ENCODE measurements at regions not wholly inside any gene's neighbourhood (a gene's known extent, or its start where the extent isn't known, plus 50 kb on each side); places are given as distances from the start of the nearest gene placed in this dataset.

DNA sequence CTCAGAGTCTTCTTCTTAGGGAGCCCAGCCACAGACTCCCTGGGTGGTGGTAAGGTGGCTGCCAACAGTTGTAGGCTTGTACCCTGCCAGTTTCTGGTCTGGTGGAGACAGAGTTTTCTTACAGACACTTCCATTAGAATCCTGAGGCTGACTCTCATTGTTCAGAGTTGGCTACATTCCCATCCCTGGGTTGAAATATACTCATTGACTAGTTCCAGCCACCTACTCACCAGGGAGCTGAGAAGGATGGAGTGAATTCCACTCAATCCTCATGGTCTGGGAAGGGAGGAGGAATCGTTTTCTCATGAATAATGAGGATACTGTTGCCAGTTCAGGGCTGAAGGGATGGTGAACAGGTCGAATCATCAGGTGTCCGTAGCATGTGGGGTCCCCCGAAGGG lies 226.5 kb upstream of the PROK2 start:
- no peak overlapping the region for H3K27ac Mint-ChIP-seq

DNA sequence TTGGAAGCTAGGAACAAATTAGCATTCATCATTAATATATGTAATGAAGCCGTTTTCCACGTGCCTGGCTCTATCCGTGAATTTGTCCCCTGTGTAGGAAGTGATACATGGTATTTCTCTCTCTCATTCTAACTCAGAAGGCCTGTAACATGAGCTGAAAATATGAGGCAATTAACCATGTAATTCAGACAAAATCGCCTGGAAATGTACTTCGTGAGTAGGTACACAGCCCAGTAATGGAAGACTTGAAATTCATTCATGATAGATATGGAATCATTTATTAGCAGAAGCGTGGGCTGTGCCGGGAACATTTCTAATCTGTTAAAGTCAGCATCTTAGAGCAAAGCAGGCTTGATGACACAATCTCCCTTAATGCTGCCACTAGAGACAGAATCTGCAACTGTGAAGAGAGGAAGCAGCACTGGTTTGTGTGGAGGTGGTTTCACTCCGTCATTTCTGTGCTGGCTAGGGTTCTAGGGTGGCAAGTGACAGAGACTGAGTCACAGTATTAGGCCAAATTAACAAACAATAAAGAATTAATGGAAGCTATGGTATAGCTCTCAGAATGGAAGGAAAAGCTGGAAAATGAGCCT lies 225.0 kb upstream of the PROK2 start:
- peaks cover 13% of the 10 kb centered on the region for H3K9me3 Mint-ChIP-seq
- H3K4me1 Mint-ChIP-seq = peaks cover 6% of the 10 kb centered on the region
- no peak overlapping the region for H3K4me3 ChIP-seq
- H3K27me3 Mint-ChIP-seq (ENCODE audit: insufficient read depth, low read depth) = peaks cover 7% of the 10 kb centered on the region
- no peak overlapping the region for H3K9ac ChIP-seq
- TF ChIP-seq, protein P1, sequence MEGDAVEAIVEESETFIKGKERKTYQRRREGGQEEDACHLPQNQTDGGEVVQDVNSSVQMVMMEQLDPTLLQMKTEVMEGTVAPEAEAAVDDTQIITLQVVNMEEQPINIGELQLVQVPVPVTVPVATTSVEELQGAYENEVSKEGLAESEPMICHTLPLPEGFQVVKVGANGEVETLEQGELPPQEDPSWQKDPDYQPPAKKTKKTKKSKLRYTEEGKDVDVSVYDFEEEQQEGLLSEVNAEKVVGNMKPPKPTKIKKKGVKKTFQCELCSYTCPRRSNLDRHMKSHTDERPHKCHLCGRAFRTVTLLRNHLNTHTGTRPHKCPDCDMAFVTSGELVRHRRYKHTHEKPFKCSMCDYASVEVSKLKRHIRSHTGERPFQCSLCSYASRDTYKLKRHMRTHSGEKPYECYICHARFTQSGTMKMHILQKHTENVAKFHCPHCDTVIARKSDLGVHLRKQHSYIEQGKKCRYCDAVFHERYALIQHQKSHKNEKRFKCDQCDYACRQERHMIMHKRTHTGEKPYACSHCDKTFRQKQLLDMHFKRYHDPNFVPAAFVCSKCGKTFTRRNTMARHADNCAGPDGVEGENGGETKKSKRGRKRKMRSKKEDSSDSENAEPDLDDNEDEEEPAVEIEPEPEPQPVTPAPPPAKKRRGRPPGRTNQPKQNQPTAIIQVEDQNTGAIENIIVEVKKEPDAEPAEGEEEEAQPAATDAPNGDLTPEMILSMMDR (IDR thresholded peaks at IDR 0.05) = no peak
- TF ChIP-seq EZH2phosphoT487 (IDR thresholded peaks at IDR 0.05) = no peak
- TF ChIP-seq EZH2 (IDR thresholded peaks at IDR 0.05) = no peak
- H3K4me1 ChIP-seq = no peaks in the 10 kb centered on the region
- H3K9me3 ChIP-seq (ENCODE audit: low read depth) = no peaks in the 10 kb centered on the region
- H3K4me2 ChIP-seq = no peak overlapping the region
- H3K79me2 ChIP-seq (ENCODE audit: low read depth) = no peaks in the 10 kb centered on the region
- no peak for DNase-seq (ENCODE audit: low spot score)
- no peaks in the 10 kb centered on the region for H3F3A ChIP-seq (ENCODE audit: low read depth)
- no peaks in the 10 kb centered on the region for H3K36me3 Mint-ChIP-seq
- H2AFZ ChIP-seq (replicated peaks) = no peak overlapping the region
- H3K4me3 Mint-ChIP-seq = no peak overlapping the region
- H3K27ac Mint-ChIP-seq = no peak overlapping the region
- H3K27ac ChIP-seq = no peak overlapping the region
- no peaks in the 10 kb centered on the region for H3K27me3 ChIP-seq
- H3K36me3 ChIP-seq = no peaks in the 10 kb centered on the region
- no peaks in the 10 kb centered on the region for H4K20me1 ChIP-seq (ENCODE audit: low read depth)

More for the DNA sequence above, 226.5 kb upstream of the PROK2 start:
- no peaks in the 10 kb centered on the region for H3K27me3 ChIP-seq
- H3K4me3 Mint-ChIP-seq = no peak overlapping the region
- no peaks in the 10 kb centered on the region for H3K4me1 ChIP-seq
- H3K4me3 ChIP-seq = no peak overlapping the region
- no peaks in the 10 kb centered on the region for H3K36me3 Mint-ChIP-seq
- H3K9me3 ChIP-seq (ENCODE audit: low read depth) = no peaks in the 10 kb centered on the region
- no peaks in the 10 kb centered on the region for H4K20me1 ChIP-seq (ENCODE audit: low read depth)
- H3K27me3 Mint-ChIP-seq (ENCODE audit: insufficient read depth, low read depth) = peaks cover 3% of the 10 kb centered on the region
- TF ChIP-seq EZH2phosphoT487 (IDR thresholded peaks at IDR 0.05) (no peak), EZH2 (IDR thresholded peaks at IDR 0.05) (no peak)
- TF ChIP-seq, protein P1 (IDR thresholded peaks at IDR 0.05) = no peak
- H2AFZ ChIP-seq (replicated peaks) = no peak overlapping the region
- H3K4me2 ChIP-seq = no peak overlapping the region
- no peak overlapping the region for H3K9ac ChIP-seq
- DNase-seq (ENCODE audit: low spot score) = no peak
- no peak overlapping the region for H3K27ac ChIP-seq
- H3K36me3 ChIP-seq = no peaks in the 10 kb centered on the region
- no peaks in the 10 kb centered on the region for H3K4me1 Mint-ChIP-seq
- no peaks in the 10 kb centered on the region for H3K79me2 ChIP-seq (ENCODE audit: low read depth)
- no peaks in the 10 kb centered on the region for H3F3A ChIP-seq (ENCODE audit: low read depth)
- peaks cover 10% of the 10 kb centered on the region for H3K9me3 Mint-ChIP-seq

DNA sequence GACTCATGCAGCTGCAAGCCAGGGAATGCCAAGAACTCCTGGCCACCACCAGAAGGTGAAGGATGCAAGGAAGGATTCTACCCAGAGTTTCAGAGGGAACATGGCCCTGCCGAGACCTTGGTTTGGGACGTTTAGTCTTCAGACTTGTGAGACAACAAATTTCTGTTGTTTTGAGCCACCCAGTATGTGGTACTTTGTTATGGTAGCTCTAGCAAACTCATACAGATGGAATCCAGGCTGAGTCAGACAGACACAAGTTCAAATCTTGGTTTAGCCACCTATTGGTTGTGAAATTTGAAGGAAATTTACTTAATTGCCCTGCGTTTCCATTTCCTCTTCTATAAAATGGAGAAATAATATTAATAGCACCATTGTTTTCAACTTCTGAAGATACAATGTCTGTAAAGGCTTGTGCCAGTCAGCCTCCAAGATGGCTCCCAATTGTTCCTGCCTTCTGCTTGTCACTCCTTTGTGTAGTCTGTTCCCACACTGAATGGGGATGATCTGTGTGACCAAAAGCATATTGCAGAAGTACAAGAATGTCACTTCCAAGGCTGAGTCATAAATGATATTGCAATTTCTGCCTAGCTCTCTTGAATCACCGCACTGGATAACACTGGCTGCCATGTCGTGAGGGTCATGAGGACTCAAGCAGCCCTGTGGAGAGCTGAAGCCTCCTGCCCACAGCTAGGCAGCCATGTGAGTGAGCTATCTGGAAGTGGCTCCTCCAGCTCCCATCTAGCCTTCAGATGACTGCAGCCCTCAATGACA lies 223.5 kb upstream of the PROK2 start:
- DNase-seq (ENCODE audit: low spot score) = no peak
- Mint-ChIP-seq H3K36me3 (no peaks in the 10 kb centered on the region), H3K4me3 (no peak overlapping the region), H3K4me1 (peaks cover 6% of the 10 kb centered on the region), H3K27me3 (ENCODE audit: insufficient read depth, low read depth) (peaks cover 7% of the 10 kb centered on the region), H3K9me3 (peaks cover 13% of the 10 kb centered on the region), H3K27ac (no peak overlapping the region)
- Histone ChIP-seq H3K4me2 (no peak overlapping the region), H3K9me3 (ENCODE audit: low read depth) (no peaks in the 10 kb centered on the region), H3F3A (ENCODE audit: low read depth) (no peaks in the 10 kb centered on the region), H3K4me1 (peaks cover 7% of the 10 kb centered on the region), H4K20me1 (ENCODE audit: low read depth) (no peaks in the 10 kb centered on the region), H3K27ac (no peak overlapping the region), H2AFZ (replicated peaks) (no peak overlapping the region), H3K36me3 (no peaks in the 10 kb centered on the region), H3K4me3 (no peak overlapping the region), H3K27me3 (no peaks in the 10 kb centered on the region), H3K9ac (no peak overlapping the region), H3K79me2 (ENCODE audit: low read depth) (no peaks in the 10 kb centered on the region)
- TF ChIP-seq EZH2phosphoT487 (IDR thresholded peaks at IDR 0.05) = no peak
- TF ChIP-seq EZH2 (IDR thresholded peaks at IDR 0.05) = no peak
- TF ChIP-seq, protein P1 (IDR thresholded peaks at IDR 0.05) = no peak
